Fibroblast of skin of abdomen (primary cell): ENCODE measurements at regions not wholly inside any gene's neighbourhood (a gene's known extent, or its start where the extent isn't known, plus 50 kb on each side); places are given as distances from the start of the nearest gene placed in this dataset.

Source experiments
- DNase-seq: peaks from one replicate; pipeline ENCODE4 v3.0.0-alpha.2; 2013

DNA sequence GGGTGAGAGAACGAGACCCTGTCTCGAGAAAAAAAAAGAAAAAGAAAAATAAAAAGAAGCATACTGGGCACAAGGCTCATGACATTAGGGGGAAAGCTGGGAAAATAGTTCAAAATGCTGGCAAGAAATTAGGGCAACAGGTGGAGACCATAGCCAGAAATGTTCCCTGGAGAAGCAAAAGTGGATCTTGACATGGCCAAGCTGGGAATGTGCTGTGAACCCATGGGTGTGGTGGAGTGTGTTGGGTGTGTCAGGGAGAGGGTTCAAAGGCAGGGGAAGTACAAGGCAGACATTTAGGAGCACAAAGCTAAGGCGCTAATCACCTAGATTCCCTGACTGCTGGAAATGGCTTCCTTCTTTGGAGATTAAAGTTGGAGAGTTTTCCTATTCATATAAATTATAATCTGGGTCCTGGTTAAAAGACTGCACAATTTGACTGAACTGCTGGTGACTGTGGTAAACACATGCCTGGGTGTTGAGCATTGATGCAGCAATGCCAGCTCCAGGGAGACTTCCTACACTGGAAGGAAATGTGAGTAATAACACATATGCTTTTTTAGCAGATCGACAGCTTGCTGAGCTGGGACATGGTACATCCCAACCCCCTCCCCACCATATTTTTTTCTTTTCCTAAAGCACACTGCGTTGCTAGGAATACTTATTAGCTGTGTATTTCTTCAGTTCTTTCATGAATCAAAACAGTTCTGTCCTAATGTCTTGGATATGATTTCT is 70.1 kb upstream of the ARHGAP21 start:
- peak; percentile 48 for DNase-seq

DNA sequence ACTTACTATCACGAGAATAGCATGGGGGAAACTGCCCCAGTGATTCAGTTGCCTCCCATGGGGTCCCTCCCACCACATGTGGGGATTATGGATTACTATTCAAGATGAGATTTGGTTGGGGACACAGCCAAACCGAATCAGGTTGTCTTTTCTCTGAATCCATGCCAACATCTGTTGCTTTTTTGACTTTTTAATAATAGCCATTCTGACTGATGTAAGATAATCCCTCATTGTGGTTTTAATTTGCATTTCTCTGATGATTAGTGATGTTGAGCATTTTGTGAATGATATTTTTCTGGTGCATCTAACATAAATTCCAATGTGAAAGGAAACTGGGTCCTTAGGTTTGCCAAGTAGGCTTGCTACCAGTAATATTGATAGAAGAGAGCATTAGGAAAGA is 69.0 kb upstream of the ARHGAP21 start:
- peak; percentile 42 for DNase-seq

DNA sequence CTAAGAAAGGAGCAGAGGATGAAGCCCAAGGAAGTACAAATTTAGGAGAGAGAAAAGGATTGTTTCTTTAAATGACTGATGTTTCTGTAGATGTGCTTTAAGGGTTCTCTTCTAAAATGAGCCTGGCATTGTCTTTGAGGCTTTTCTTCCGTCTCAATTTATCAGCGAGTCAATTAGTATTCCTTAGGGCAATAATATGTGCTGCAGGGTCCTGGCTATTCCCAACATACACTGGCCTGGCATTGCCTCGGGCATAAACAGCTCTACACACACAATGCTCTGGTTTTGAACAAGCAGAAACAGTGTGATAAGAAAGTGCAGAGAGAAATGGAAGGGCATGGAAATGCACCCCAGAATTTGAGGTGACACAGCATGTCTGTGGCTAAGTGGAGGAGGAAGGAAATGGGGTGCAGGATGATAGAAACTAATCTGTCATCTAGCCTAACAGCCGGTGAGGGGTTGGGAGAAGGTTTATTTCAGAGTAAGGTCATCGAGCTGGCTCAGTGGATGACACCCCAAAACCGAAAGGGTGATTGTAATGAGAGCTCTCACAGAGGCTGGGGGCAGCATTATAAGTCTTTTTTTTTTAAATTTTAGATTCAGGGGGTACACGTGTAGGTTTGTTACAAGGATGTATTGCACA is 67.5 kb upstream of the ARHGAP21 start:
- no peak for DNase-seq

DNA sequence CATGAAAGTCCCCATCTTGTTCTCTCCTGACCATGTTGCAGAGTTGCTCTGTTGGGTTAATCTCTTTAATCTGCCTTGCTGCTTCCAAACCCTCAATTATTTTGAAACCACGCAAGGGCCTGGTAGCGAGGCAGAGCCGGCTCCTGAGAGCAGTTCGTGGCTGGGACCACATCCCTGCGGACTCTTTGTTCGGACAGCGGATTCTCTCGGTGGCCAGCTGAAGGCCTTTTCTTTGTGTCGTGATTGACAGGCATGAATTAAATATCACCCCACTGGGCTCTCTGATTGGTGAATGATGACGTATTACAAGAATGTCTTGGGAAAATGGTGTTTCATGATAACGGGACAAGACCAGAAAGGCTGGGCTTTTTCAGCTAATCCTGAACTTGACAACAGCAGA is 66.9 kb upstream of the ARHGAP21 start:
- no peak for DNase-seq

DNA sequence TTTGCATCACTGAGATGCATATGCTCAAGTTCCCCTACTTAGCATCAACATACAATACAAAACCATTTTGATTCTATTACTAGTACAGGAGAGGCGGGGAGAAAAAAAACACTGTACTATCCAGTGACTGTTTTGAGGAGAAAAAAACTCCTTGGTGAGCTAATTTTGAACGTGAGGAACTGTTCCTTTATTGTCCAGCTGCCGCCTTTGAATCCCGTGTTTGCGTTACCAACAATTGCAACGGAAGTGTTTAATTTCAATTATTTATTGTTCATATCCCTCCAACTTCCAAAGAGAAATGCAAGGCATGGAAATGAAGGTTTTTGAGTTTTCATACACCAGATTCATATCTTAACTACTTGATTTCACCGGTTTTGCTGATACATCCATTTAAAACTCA is 66.4 kb upstream of the ARHGAP21 start:
- no peak for DNase-seq

DNA sequence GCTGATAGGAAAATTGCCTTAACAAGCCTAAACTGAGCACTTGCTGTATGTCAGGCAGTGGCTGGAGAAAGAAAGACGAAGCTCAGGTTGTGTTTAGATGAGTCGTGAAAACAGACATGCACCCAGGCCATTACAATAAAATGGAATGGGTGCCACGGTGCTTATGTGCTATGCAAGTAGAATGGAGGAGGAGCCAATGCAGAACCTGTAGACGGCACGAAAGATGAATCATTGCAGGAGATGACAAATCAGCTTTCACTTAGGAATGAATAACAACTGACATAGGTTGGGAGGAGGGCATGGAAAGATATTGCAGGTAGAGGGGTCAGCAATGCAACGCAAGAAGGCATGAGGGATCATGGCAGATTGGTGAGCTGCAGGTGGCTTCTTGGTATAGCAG is 61.2 kb upstream of the ARHGAP21 start:
- DNase-seq: no peak

DNA sequence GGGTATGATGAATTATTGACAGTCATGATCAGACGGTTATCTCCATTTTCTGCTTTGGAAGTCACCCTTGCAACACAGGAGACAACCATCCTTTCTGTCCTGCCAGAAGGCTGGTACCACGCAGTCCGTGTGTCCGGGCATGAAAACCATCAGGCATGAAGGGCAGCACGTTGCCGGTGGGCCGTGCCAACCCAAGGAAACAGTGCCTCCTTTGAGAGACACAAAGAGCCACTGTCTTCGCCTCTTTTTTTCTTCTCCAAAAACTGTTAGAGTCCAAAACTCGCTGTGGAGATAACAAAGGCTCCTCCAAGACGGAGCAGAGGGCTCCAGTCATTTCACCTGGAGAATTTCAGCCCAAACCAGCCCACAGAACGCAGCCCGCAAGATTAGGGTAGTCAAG is 60.4 kb upstream of the ARHGAP21 start:
- no peak for DNase-seq

DNA sequence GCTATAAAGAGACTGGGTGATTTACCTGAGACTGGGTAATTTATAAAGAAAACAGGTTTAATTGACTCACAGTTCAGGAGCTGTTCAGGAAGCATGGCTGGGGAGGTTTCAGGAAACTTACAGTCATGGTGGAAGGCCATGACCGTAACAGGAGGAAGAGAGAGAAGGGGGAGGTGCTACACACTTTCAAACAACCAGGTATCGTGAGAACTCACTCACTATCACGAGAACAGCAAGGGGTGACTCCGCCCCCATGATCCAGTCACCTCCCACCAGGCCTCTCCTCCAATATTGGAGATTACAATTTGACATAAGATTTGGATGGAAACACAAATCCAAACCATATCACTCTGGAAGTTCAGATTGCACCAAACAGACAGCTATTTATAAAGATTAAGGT is 59.8 kb upstream of the ARHGAP21 start:
- DNase-seq: no peak

DNA sequence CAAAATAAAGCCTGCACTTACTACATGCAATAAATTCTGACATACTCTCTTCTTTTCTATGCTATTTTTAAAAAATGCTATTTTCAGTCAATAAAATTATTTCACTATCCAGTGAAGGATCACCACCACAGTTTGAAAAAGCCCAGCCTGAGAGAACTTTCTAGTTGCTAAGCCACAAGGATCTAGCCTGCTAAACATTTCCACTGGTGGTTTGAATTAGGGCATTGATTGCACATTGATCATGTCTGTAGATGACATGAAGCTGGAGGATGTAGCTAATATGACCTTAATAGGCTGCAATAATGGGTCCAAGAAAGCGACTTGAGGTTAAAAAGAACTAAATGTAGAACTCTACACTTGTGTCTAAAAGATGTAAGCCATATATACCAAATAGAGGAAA is 56.0 kb upstream of the ARHGAP21 start:
- DNase-seq: no peak

DNA sequence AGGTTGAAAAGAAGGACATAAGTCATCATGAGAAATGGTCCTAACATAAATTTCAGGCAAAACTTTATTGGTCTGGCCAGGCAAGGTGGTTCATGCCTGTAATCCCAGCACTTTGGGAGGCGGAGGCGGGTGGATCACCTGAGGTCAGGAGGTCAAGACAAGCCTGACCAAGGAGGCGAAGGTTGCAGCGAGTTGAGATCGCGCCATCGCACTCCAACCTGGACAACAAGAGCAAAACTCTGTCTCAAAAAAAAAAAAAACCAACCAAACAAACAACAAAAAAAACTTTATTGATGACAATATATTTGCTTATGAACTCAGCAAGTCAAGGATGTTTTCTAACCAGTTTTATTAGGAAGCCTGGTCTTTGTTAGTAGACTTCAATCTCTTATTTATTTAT is 54.6 kb upstream of the ARHGAP21 start:
- no peak for DNase-seq

DNA sequence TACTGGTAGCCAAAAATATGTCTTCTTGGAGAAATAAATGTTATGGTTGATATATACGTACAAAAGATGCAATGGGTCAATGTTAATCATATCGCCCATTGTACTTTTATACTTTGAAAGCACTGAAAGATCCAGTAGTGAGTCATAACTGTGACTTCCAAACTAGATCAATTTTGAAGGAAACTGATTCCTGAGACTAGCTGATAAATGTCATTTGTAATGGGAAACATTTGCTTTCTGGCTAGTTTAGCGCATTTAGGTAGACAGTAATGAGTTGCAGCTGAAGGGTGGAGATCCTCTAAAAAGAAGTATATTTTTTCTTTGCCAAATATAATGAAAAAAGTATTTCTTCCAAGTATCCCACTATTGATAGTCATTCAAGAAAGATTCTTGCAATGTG is 53.5 kb upstream of the ARHGAP21 start:
- peak; percentile 16 for DNase-seq

DNA sequence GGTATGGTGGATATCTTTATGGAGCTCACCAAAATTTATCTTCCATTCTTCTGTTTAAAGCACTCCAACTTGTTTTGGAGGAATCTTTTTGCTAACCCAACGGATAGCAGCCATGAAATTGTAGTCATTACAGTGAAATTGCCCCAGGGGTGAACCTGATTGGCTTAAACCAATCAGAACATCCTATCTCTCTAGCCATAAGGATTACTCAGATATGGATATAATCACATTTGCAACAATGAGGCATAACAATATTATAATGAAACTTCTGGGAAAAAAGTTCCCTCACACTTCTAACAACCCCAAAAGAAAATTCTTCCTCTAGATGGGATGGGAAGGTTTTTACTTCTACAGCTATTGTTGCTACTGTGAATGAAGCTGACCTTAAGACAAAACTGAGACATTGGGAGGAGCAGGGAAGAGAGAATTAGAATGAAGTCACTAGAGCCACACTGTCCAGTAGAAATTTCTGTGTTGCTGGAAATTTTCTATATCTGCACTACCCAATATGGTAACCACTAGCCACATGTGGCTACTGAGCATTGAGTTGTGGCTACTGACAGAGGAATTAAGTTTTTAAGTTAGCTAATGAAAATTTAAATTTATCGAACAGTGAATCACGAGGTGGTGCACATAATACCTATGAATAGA is 50.4 kb upstream of the ARHGAP21 start:
- DNase-seq: no peak
